RPMI8226 (cell line): ENCODE measurements at regions not wholly inside any gene's neighbourhood (a gene's known extent, or its start where the extent isn't known, plus 50 kb on each side); places are given as distances from the start of the nearest gene placed in this dataset.
"Not testable (repeated sequence)": the region's sequence is repeated elsewhere in the genome, so short reads cannot be mapped to it uniquely, and the experiment has no call there.

ENCODE experiments used
- DNase-seq: peaks from one replicate; pipeline ENCODE4 v3.0.0-alpha.2; 2015

- DNase-seq = not testable (repeated sequence)
Measured at GRCh38 chr1:228611707-228612106, 123.6 kb upstream of the RHOU start.

- DNase-seq = not testable (repeated sequence)
Measured at GRCh38 chr1:228622002-228622716, 113.1 kb upstream of the RHOU start.

GRCh38 chr1:228626481-228626880 lies 108.8 kb upstream of the RHOU start:
- not testable (repeated sequence) for DNase-seq

GRCh38 chr1:228632858-228633257 lies 102.4 kb upstream of the RHOU start:
- not testable (repeated sequence) for DNase-seq

GRCh38 chr1:228635304-228635703 lies 100.0 kb upstream of the RHOU start:
- not testable (repeated sequence) for DNase-seq

- not testable (repeated sequence) for DNase-seq
Measured at GRCh38 chr1:228637529-228637928, 97.8 kb upstream of the RHOU start.

- peak; percentile 56 for DNase-seq
Measured at GRCh38 chr1:228646717-228647522, 88.4 kb upstream of the RHOU start.

GRCh38 chr1:228647523-228648444 lies 87.5 kb upstream of the RHOU start:
- peak; percentile 28 for DNase-seq

- no peak for DNase-seq
Measured at GRCh38 chr1:228648647-228649383, 86.5 kb upstream of the RHOU start.

GRCh38 chr1:228650141-228650540 lies 85.1 kb upstream of the RHOU start:
- DNase-seq = no peak

- DNase-seq = no peak
Measured at GRCh38 chr1:228650946-228651345, 84.3 kb upstream of the RHOU start.

GRCh38 chr1:228652116-228652515 lies 83.2 kb upstream of the RHOU start:
- no peak for DNase-seq

- DNase-seq = not testable (repeated sequence)
Measured at GRCh38 chr1:228653057-228653456, 82.2 kb upstream of the RHOU start.

GRCh38 chr1:228653748-228654147 lies 81.5 kb upstream of the RHOU start:
- DNase-seq = no peak

GRCh38 chr1:228655796-228656394 lies 79.4 kb upstream of the RHOU start:
- no peak for DNase-seq

GRCh38 chr1:228662007-228662689 lies 73.1 kb upstream of the RHOU start:
- not testable (repeated sequence) for DNase-seq

- DNase-seq = peak; percentile 80
Measured at GRCh38 chr1:228664399-228664914, 70.8 kb upstream of the RHOU start.

- no peak for DNase-seq
Measured at GRCh38 chr1:228666686-228667623, 68.3 kb upstream of the RHOU start.

- peak; percentile 85 for DNase-seq
Measured at GRCh38 chr1:228668553-228669241, 66.6 kb upstream of the RHOU start.
